ENCODE measurements at regions not wholly inside any gene's neighbourhood (a gene's known extent, or its start where the extent isn't known, plus 50 kb on each side); places are given as distances from the start of the nearest gene placed in this dataset.

DNA sequence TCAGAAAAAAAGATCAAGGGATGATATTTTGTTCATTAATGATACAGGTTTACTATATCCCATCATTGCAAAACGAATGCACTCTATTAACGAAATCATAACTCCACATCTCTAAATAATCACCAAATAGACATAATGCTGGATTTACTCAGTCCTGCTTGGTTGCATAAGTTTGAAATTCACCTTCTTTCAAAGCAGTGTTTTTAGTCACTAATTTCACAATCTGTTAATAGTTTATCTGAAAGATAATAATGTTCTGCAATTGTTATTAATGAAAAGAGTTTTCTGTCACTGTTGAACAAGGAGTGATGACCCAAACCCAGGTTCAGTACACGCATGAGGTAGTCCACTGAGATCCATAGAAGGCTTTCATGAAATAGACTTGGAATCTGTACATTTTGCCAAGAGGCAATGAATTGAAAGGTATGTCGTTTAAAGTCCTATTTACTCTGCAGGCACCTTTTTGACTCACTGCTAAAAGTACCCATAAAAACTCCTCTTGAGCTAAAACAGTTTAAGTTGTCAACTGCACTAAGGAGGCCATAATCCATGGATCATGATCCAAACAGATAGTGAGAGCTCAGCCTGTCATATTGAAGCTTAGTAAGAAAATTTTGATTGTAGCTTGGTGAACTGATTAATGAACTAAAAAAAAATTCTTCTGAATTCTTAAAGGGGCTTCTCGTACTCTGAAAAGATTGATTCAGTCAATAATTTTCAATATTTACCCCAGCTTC is 75.6 kb upstream of the MBNL1 start:
- DNase-seq (ENCODE audit: low spot score) = no peak
- FAIRE-seq = no peak

DNA sequence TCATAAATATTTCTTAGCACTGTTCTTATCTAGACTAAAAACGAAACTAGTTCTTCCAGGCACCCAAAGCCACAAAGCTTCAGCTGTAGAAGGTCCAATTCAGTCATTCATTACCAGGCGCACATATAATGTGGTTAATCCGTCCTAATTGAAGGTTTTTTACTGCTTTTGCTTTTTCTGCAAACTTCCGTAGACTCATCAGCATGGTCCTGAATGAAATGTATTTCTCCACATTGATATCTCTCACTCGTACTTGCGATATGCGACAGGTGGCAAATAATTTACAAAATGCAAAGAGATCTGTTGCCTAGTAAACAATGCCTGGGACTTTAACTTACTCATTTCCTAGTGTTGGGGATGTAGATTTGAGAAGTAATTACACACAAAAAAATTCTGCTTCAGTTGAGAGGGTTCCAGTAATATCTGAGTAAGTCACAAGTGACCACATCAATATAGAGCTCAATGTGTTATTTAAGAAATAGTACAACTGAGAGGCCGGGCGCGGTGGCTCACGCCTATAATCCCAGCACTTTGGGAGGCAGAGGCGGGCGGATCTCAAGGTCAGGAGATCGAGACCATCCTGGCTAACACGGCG is 75.0 kb upstream of the MBNL1 start:
- DNase-seq (ENCODE audit: low spot score) (no peak), FAIRE-seq (no peak)

DNA sequence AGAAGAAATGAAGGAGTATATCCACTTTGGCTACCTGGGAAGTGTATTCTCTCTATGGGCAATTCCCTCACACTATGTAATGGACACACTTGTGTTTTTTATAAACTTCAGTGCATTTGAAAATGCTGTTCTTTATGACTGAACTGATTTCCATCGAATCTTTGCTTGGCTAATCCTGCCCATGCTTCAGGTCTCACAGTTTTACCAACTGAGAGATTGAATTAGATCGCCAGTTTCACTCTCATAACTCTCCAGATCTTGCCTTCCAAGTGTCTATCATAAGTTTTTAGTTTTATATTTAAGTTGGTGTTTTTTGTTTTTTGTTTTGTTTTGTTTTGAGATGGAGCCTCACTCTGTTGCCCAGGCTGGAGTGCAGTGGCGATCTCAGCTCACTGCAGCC is 73.5 kb upstream of the MBNL1 start:
- no peak for DNase-seq (ENCODE audit: low spot score)
- no peak for FAIRE-seq

DNA sequence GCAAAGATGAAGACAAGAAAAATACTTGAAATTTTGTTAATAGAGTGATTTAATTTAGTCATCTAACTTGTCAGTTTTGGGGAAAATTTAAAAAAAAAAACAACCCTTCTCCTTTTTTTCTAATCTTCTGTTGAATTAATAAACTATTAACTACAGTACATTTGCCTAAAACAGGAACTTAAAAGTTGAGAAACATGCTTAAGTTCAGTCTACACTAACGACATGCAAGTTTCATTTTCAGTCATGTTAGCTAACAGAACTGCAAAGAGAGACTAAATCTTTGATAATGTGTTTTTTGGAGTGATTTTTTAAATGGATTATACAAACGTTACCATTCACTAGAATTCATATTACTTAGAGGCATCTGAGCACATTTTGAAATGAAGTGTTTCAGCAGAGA is 71.9 kb upstream of the MBNL1 start:
- DNase-seq (ENCODE audit: low spot score) (no peak), FAIRE-seq (no peak)

DNA sequence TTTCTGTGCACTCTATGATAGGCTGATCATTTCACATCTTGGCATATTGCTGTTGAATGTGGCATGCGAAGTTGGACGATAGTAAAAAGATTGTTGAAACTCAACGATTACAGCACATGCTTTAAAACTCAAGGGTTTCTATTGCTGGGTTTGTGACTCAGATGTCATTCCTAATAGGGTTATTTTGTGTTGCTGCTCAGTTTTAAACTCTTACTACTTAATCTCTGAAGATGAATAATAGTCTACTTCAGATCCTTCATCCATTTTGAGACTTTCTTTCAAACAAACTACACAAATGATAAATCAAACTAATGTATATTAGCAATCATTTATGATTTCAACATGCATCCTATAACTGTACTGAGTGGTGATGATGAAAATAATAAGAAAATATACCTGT is 71.3 kb upstream of the MBNL1 start:
- no peak for DNase-seq (ENCODE audit: low spot score)
- no peak for FAIRE-seq

DNA sequence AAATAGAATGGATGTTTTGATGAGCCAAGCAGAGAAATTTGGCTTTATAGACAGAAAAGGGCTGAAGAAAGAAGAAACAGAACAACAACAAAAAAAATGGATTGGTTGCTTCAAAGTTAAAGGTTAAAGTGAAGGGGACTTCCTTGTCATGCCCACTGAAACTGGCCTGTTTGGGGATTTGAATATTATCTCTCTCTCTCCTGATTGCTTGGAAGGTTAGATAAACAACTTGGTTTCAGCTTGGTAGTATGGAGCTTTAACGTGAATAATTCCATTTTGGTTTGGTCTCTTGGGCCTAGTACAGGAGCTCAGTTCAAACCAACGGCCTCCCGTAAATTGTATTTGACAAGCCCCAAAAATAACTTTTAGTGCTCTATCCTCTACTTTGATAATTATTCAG is 70.8 kb upstream of the MBNL1 start:
- FAIRE-seq (no peak), DNase-seq (ENCODE audit: low spot score) (no peak)

DNA sequence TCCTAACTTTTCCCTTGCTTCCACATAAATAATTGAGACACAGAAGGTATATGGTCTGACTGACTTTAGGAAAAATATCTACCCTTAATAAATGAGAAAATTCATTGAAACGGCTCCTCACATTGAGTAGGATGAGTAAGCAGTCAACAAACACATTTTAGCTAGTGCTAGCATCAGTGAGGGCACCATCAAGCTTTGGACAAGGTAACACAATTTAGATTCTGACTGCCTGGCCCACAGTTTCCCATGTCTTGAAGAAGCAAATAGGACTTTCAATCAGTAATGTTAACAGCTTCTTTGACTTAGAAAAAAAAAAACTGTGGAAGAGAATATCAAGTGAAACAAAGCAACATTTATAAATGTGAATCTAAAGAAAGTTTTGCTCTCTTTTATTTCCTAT is 70.1 kb upstream of the MBNL1 start:
- FAIRE-seq = no peak
- no peak for DNase-seq (ENCODE audit: low spot score)

DNA sequence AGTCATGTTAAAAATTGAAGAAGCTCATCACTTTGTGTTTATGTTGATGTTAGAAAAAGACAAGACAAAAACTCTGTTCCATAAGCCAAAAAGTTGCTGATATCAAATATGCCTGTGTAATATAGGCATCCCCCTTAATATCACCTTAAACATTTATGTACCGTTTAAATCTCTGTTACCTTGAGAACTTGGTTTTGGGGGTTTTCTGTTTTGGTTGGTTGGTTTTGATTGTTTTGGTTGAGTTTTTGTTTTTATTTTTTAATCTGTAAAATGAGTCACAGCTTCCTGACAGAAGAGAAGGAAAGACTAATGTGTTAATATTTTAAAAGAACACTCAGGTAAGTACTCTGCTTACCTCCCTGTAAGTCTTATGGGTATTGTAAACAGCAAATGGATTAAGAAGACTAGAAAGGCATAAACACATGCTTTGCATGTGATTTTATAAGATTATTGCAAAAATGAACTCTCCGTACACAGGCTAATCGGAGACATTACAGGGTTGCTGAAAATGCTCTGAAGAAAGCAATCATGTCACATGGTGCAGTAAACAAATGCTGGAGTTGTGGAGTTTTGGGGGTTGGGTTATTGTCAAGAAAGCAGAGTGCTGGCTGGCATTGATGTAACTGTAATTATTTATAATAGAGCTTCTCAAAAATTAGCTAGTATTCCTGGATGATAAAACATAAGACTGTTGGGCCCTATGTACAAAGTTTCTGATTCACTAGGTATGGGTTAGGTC is 69.5 kb upstream of the MBNL1 start:
- DNase-seq (ENCODE audit: low spot score) (no peak), FAIRE-seq (no peak)

DNA sequence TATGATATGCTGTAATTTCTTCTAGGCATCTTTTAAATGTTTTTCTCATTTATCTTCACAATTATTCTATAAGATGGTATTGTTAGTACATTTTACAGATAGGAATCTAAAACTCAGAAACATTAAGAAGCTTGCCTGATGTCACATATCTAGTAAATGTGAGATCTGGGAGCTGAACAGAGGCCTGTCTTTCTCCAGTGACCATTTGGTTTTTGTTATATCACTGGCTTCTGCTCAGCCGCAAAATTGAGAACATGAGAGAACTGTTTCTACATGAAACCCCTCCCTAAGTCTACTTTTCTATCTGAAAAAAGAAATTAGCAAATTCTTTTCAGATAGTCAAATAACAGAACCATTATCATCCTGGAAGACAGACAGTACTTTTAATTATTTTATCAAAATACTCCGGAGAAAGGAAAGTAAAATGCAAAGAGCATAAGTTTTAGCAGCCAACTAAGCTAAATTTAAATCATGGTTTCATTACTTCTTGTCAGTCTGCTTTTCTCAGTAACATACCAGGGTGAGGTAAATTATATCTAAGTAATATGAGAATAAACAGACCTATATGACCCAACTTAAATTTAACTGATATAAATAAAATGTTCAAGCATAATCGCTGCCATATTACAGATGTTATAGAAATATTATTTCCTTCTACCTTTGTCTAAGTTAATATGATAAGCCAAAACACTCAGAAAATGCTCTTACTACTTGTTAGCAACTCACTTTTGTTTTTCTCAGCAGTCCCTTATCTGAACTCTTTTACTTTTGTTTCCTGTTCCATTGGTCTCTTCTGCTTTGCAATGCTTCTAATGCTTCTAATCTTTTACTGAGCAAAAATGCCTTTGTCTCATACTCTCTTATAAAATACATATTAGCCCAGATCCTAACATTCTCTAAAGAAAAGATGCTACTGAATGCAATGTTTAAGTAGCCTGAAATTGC is 68.0 kb upstream of the MBNL1 start:
- DNase-seq (ENCODE audit: low spot score) (no peak), FAIRE-seq (no peak)

DNA sequence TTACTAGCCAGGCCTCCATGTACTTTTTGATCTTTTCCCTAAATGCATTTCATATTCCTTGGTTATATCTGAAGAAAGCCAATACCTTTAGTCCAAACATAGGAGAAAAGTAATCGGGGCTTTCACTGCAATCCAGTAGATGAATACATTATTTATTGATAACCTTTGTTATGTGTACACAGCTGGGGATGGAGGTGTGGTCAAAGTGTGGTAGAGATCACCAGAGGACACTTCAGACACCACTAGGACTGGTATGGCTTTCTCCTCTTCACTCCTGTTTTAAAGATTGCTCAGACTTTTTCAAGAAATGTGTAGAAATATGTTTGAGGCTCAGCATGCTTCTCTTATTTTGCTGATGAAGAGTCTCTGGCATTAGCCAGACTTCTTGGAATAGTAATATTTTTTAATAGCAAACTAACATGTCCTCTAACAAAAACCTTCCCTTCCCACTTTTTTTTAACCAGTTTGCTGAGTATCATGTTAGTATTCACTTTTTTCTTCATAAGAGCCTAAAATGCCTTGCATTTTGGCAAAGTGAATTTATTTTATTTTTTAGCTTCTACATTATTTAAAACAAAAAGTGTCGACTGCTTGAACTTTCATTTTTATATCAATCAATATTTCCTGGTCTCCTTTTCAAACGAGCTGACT is 65.6 kb upstream of the MBNL1 start:
- FAIRE-seq (no peak), DNase-seq (ENCODE audit: low spot score) (no peak)

DNA sequence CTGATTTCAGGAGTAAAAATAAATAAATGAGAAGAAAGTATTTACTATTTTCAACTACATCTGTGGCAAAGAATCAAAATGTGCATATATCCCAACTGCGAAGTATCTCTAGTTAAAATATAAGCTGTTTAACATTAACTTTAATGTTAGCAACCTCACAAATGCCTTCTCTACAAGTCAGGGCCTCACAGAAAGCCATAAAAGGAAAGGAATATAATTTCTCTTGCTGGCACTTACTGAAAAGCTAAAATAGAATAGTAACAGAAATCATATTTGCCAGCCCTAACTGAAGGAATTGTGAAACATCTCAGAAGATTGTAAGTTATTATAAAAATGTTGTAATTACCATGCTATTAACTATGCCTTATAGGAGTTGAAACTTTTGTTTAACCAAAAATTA is 65.1 kb upstream of the MBNL1 start:
- FAIRE-seq = no peak
- DNase-seq (ENCODE audit: low spot score) = no peak

DNA sequence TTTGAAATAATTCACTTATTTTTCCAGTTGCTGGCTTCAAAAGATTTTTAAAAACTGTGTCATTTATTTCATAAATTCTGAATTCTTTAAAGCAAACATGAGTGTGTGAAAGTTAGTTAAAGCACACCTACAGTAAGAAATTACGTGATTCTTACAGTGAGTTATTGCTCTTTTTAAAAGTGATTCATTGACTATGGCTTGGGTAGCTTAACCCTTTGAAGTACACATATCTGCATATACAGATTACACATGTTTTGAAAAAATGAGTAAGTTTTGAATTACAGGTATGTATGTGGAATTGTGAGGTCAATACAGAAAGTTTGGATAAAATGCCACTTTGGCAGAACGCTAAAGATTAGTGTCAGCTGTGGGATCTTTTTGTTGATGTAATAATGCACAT is 64.5 kb upstream of the MBNL1 start:
- no peak for FAIRE-seq
- DNase-seq (ENCODE audit: low spot score) = no peak

DNA sequence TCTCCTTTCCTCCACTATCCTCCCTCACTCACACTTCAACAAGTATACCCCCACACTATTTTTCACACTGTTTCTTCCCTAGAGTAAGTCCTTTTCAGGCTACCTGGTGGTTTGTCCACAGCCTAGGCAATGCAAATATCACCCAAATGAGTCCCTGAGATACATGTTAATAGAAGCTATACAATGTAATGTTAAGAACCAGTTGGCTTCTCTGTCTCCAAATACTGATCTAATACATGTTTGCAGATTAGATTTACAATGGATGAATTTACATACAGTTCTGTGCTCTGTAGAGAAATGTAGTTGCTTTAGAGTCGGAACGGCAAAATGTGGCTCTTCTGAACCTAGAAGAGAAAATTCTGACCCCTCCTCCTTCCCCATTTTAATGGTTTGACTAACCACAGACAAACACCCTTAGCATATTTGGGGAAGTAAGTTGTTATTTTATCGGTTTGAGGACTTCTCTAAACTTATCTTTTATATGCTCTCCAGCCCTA is 63.6 kb upstream of the MBNL1 start:
- FAIRE-seq = no peak
- no peak for DNase-seq (ENCODE audit: low spot score)

DNA sequence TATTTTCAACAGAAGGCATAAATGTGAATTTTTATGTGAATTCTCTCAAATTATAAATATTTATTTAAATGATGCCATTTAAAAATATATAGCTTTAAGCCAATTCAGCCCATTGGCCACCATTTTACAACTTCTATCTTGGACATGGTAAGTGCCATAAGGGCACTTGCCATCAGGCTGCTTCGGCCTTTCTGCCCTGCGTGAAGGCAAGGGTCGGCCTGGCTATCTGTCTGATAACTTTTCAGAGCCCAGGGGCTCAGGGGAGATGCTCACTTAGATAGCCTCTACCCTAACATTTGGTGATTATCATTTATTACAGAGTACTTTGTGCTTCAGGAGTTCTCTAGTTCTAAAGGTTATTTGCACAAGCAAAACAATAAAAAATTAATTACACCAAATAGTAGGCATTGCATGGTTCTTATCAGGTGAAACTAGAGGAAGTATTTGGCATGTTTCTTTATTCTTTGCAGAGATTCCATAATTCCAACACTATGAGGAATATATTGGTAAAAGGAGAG is 62.4 kb upstream of the MBNL1 start:
- FAIRE-seq (no peak), DNase-seq (ENCODE audit: low spot score) (no peak)

DNA sequence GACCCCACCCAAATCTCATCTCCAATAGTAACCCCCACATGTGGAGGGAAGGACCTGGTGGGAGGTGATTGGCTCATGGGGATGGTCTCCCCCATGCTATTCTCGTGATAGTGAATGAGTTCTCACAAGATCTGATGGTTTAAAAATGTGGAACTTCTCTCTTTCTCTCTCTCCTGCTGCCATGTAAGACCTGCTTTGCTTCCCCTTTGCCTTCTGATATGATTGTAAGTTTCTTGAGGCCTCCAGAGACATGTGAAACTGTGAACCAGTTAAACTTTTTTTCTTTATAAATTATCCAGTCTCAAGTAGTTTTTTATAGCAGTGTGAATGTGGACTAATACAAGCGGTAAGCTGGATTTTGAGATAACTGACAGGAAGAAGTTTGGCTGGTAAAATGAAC is 60.3 kb upstream of the MBNL1 start:
- FAIRE-seq (no peak), DNase-seq (ENCODE audit: low spot score) (no peak)

DNA sequence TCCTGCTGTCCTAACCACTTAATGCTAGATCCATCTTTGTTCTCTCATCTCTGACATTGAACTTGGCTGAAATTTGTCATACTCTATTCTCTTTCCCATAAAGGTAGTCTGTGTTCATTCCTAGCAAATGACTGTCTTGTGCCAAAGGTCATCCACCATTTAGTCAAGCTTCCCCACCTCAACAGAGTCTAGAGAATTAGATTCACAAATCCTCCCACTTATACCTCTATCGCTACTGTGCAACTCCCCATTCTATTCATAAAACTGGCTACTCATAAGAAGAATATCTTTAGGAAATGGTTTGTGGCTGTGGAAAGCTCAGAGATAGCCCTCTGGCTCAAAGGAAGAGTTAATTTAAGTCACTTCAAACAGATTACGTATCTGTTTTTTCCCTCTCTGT is 59.7 kb upstream of the MBNL1 start:
- no peak for FAIRE-seq
- no peak for DNase-seq (ENCODE audit: low spot score)

DNA sequence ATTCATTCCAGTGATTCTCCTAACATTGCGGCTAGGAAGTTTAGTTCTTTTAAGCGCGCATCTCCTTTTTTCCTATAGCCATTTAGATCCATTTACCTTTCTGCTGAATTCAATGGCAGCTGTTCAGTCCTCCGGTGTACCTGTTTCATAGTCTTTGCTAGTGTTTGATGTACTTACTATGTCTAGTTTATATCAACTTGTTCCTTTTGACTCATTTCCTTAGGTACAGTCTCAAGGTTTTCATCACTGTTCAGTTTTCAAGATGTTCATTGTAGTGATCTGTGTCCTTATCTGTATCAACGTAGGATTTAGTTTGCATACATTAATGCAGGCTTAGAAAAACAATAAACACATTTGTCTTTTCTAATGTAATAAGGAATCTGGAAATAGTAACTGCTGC is 59.0 kb upstream of the MBNL1 start:
- DNase-seq (ENCODE audit: low spot score) = no peak
- FAIRE-seq = no peak

DNA sequence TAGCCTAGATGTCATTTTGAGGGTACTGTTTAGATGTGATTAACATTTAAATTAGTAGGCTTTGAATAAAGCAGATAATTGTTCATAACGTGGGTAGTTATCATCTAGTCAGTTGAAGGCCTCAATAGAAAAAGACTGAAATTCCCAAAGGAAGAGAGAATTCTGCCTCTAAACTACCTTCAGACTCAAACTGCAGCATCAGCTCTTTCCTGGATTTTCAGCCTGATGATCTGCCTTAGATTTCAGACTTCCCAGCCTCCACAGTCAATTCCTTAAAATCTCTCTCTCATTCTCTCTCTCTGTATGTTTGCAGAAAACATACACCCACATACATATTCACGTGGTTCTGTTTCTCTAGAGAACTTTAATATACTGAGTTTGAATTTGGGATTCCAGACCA is 58.0 kb upstream of the MBNL1 start:
- no peak for FAIRE-seq

DNA sequence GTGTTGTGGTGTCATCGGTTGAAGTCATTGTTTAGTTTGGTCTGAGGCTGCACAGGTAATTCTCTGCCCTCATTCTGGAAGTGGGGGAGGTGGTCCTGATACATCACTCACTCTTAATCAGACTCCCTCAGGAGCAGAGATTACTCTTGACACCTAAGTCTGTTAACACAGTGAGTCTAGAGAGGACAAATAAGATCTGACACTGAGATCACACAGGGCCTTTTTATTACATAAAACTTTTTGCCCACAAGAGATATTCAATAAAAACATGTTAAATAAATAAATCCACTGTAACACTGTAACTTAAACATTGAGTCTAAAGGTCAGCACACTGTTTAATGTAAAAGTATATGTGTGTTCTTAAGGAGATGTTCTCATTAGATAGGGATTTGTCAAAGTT is 57.1 kb upstream of the MBNL1 start:
- DNase-seq (ENCODE audit: low spot score) (no peak), FAIRE-seq (no peak)

More for the DNA sequence above, 58.0 kb upstream of the MBNL1 start:
- DNase-seq (ENCODE audit: low spot score) = no peak

DNA sequence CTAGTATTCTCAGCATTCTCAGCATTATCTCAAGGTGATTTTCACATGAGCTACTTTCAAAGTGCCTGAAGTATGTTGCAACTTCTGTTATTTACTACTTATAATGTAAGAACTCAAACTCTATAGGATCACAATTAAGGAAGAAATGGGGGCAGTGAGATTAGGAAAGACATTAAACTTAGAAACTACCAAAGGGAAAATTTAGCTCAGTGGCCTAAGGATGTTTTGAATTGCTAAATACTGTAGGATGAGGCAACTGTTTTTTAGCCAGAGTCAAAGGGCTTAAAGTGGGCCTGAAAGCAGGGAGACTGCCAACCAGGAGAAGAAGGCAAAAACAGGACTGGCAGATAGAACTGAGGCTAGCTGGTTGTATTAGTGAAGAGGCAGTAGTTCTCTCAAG is 55.5 kb upstream of the MBNL1 start:
- FAIRE-seq (no peak), DNase-seq (ENCODE audit: low spot score) (no peak)

DNA sequence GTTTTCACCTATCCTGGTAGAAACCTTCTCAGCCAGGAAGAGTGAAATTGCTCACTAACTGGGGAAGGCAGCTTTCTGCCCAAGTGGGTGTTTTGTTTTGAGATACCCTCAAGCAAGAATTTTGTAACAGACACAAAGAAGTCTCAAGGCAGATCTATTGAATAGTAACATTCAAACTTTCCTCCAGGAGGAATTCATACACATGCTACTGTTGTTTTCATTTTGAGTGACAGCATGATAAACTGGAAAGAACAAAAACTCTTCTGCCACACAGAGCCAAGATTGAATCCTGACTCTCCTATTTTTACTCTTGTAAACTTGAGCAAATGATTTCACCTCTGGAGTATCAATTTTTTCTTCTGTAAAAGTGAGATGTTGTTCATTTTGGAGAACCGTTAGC is 54.8 kb upstream of the MBNL1 start:
- DNase-seq (ENCODE audit: low spot score) (no peak), FAIRE-seq (no peak)
